ENCODE measurements at regions not wholly inside any gene's neighbourhood (a gene's known extent, or its start where the extent isn't known, plus 50 kb on each side); places are given as distances from the start of the nearest gene placed in this dataset.

DNA sequence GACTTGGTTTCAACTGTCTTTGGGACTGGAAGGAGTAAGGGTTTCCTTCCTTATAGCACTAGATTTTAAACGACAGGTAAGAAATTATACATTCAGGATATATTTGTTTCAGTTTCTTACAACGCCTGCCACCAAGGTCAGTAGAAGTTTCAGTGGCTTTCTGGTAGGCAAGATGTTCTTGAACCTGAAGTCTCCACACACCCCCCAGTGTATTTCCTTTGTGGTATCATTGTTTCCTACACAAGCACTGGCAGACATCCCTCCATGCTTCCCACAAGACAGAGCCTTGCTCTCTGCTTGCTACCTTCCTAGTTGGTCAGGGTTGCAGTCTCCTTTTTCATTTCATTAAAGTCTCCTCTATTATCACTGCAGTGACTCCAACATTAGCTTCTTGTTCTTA is 283.1 kb downstream of the FLRT2 start:
- no peak overlapping the region for H3K4me3 ChIP-seq (ENCODE audit: low read depth, low read length)
- TF ChIP-seq CTCF (IDR thresholded peaks at IDR 0.05; ENCODE audit: insufficient read depth, low read depth, low read length), result no peak
- no peak for DNase-seq (ENCODE audit: low read depth)

DNA sequence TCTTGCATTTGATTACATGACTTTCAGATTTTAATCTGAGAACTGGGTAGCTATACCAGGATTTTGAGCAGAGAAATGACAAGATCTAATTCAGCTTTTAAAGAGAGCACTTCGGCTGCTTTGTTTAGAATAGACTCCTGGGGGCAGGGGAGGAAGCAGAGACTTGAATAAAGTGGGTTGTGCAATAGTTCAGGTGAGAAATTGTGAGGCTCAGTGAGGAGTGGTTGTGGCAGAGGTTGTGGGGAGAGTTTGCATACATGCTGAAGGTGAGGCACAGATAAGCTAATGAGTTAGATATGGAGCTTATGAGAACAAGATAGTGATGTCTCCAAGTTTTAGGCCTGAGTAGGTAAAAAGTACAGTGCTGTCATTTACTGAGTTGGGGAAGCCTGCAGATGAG is 281.4 kb downstream of the FLRT2 start:
- no peak for TF ChIP-seq CTCF (IDR thresholded peaks at IDR 0.05; ENCODE audit: insufficient read depth, low read depth, low read length)
- H3K4me3 ChIP-seq (ENCODE audit: low read depth, low read length), result no peak overlapping the region
- DNase-seq (ENCODE audit: low read depth), result no peak

DNA sequence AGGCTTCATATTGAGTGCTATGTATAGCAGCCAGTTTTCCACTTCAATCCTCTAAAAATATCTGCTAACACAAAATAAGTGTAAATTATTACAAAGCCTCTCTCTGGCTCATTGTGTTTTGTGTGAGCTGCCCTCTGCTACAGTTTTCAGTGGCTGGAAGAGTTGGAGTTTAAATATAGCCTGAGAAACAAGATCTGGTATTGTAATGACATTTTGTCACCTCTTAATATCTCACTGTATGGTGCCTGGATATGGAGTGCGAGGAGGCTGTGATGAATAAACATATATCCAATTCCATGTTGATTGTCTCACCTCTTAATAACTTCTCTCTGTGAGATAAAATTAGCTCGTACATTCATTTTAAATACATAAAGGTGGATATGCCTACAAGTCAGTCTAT is 269.7 kb downstream of the FLRT2 start:
- no peak for DNase-seq (ENCODE audit: low read depth)
- no peak overlapping the region for H3K4me3 ChIP-seq (ENCODE audit: low read depth, low read length)

GRCh38 chr14:85798856-85799255 is 268.9 kb downstream of the FLRT2 start:
- TF ChIP-seq CTCF (IDR thresholded peaks at IDR 0.05; ENCODE audit: insufficient read depth, low read depth, low read length), result no peak
- no peak overlapping the region for H3K4me3 ChIP-seq (ENCODE audit: low read depth, low read length)
- no peak for DNase-seq (ENCODE audit: low read depth)

More for the DNA sequence above, 269.7 kb downstream of the FLRT2 start:
- TF ChIP-seq CTCF (IDR thresholded peaks at IDR 0.05; ENCODE audit: insufficient read depth, low read depth, low read length), result no peak

- no peak overlapping the region for H3K4me3 ChIP-seq (ENCODE audit: low read depth, low read length)
- no peak for DNase-seq (ENCODE audit: low read depth)
- TF ChIP-seq CTCF (IDR thresholded peaks at IDR 0.05; ENCODE audit: insufficient read depth, low read depth, low read length), result no peak
Measured at GRCh38 chr14:85793533-85793932, 263.6 kb downstream of the FLRT2 start.

DNA sequence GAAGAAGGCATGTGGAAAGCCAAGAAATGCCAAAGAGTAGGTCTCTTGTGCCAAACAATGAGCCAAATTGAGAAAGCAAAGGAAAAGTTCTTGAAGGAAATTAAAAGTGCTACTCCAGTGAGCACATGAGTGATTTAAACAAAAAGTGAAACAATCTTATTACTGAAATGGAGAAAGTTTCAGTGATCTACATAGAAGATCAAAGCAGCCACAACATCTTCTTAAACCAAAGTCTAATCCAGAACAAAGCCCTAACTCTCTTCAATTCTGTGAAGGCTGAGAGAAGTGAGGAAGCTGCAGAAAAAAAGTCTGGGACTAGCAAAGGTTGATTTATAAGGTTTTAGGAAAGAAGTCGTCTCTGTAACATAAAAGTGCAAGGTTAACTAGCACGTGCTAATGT is 259.6 kb downstream of the FLRT2 start:
- DNase-seq (ENCODE audit: low read depth), result no peak
- TF ChIP-seq CTCF (IDR thresholded peaks at IDR 0.05; ENCODE audit: insufficient read depth, low read depth, low read length), result no peak
- H3K4me3 ChIP-seq (ENCODE audit: low read depth, low read length), result no peak overlapping the region

GRCh38 chr14:85788470-85789233 is 258.7 kb downstream of the FLRT2 start:
- DNase-seq (ENCODE audit: low read depth), result no peak
- H3K4me3 ChIP-seq (ENCODE audit: low read depth, low read length), result no peak overlapping the region
- TF ChIP-seq CTCF (IDR thresholded peaks at IDR 0.05; ENCODE audit: insufficient read depth, low read depth, low read length), result no peak

Measured in fibroblast of villous mesenchyme (primary cell).